Astrocyte (in vitro differentiated cells and primary cell): ENCODE measurements at regions not wholly inside any gene's neighbourhood (a gene's known extent, or its start where the extent isn't known, plus 50 kb on each side); places are given as distances from the start of the nearest gene placed in this dataset.

ENCODE experiments used
- EZH2 ChIP-seq: IDR thresholded peaks from 2 replicates; pipeline ENCODE4 v1.6.1; 2012; ENCODE audit warnings: mild to moderate bottlenecking, low read length, inconsistent platforms; ENCODE audit not compliant: insufficient read depth
- TF ChIP-seq, protein P1 (sequence below): IDR thresholded peaks from 2 replicates; pipeline ENCODE4 v1.5.1; 2011; ENCODE audit warnings: low read depth, mild to moderate bottlenecking, inconsistent platforms, low read length, moderate library complexity; ENCODE audit not compliant: insufficient read depth

DNA sequence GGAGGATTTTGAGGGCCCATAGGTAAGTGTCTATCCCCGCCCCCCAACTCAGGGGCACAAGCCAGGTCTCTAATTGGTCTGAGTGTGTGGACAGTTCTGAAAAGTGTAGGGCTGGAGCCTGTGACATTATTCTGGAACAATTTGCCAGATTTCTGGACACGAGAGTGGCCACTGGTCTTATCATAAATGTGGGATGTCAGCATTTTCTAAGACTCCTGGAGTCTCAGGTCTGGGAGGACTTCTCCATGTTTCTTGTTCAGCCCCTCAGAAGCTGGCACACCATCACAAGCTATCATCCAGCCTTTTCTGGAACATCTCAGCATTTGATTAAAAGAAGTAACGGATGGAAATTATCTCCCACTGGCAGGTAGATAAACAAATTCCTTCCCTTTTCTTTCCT is 141.4 kb downstream of the SEC61B start:
- TF ChIP-seq, protein P1, sequence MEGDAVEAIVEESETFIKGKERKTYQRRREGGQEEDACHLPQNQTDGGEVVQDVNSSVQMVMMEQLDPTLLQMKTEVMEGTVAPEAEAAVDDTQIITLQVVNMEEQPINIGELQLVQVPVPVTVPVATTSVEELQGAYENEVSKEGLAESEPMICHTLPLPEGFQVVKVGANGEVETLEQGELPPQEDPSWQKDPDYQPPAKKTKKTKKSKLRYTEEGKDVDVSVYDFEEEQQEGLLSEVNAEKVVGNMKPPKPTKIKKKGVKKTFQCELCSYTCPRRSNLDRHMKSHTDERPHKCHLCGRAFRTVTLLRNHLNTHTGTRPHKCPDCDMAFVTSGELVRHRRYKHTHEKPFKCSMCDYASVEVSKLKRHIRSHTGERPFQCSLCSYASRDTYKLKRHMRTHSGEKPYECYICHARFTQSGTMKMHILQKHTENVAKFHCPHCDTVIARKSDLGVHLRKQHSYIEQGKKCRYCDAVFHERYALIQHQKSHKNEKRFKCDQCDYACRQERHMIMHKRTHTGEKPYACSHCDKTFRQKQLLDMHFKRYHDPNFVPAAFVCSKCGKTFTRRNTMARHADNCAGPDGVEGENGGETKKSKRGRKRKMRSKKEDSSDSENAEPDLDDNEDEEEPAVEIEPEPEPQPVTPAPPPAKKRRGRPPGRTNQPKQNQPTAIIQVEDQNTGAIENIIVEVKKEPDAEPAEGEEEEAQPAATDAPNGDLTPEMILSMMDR: no peak
- no peak for TF ChIP-seq EZH2
